Smooth muscle cell (in vitro differentiated cells): ENCODE measurements at regions not wholly inside any gene's neighbourhood (a gene's known extent, or its start where the extent isn't known, plus 50 kb on each side); places are given as distances from the start of the nearest gene placed in this dataset.

ENCODE experiments used
- DNase-seq: peaks from one replicate; lab custom pipeline; 2025; ENCODE audit not compliant: unreplicated experiment; lab: John Stamatoyannopoulos, UW
- H2AFZ ChIP-seq: fragments of 200-600 bp; sonication (generic); 2 replicates; pipeline ENCODE4 v1.6.0; 2016; ENCODE audit warnings: antibody characterized with exemption, low read depth, mild to moderate bottlenecking
- H3F3A ChIP-seq: fragments of 200-600 bp; sonication (generic); 2 replicates; pipeline ENCODE4 v1.6.0; 2017; ENCODE audit warnings: antibody characterized with exemption, low read depth
- H3K27ac ChIP-seq: fragments of 200-600 bp; sonication (generic); 2 replicates; pipeline ENCODE4 v1.5.1; 2016; ENCODE audit warnings: low read depth, mild to moderate bottlenecking
- H3K27me3 ChIP-seq: fragments of 200-600 bp; sonication (generic); 2 replicates; pipeline ENCODE4 v1.6.1; 2016; ENCODE audit warnings: low read depth, mild to moderate bottlenecking
- H3K36me3 ChIP-seq: fragments of 200-600 bp; sonication (generic); 2 replicates; pipeline ENCODE4 v1.5.1; 2016; ENCODE audit warnings: low read depth
- H3K4me1 ChIP-seq: fragments of 200-600 bp; sonication (generic); 2 replicates; pipeline ENCODE4 v1.5.1; 2016; ENCODE audit warnings: low read depth
- H3K4me2 ChIP-seq: fragments of 200-600 bp; sonication (generic); 2 replicates; pipeline ENCODE4 v1.6.0; 2016; ENCODE audit warnings: mild to moderate bottlenecking
- H3K4me3 ChIP-seq: fragments of 200-600 bp; sonication (generic); 2 replicates; pipeline ENCODE4 v1.5.1; 2016; ENCODE audit warnings: mild to moderate bottlenecking
- H3K79me2 ChIP-seq: fragments of 200-600 bp; sonication (generic); 2 replicates; pipeline ENCODE4 v1.6.0; 2016; ENCODE audit warnings: low read depth, mild to moderate bottlenecking
- H3K9ac ChIP-seq: fragments of 200-600 bp; sonication (generic); 2 replicates; pipeline ENCODE4 v1.6.0; 2016; ENCODE audit warnings: low read depth
- H3K9me3 ChIP-seq: fragments of 200-600 bp; sonication (generic); replicated peaks from 2 replicates; pipeline ENCODE4 v1.5.1; 2016; ENCODE audit warnings: low read depth
- H4K20me1 ChIP-seq: fragments of 200-600 bp; sonication (generic); 2 replicates; pipeline ENCODE4 v1.6.0; 2016; ENCODE audit warnings: low read depth
- WGBS: methylation state at CpG from one replicate; pipeline ENCODE4 v1.1.7; 2016; ENCODE audit warnings: low lambda C conversion rate; 5-methylcytosine and 5-hydroxymethylcytosine counted together
- TF ChIP-seq, protein P1 (sequence below): fragments of 200-600 bp; sonication (generic); IDR thresholded peaks from 2 replicates; pipeline ENCODE4 v1.5.1; 2017; ENCODE audit warnings: borderline replicate concordance, mild to moderate bottlenecking, antibody characterized with exemption; ENCODE audit not compliant: insufficient read depth, poor library complexity, severe bottlenecking

DNA sequence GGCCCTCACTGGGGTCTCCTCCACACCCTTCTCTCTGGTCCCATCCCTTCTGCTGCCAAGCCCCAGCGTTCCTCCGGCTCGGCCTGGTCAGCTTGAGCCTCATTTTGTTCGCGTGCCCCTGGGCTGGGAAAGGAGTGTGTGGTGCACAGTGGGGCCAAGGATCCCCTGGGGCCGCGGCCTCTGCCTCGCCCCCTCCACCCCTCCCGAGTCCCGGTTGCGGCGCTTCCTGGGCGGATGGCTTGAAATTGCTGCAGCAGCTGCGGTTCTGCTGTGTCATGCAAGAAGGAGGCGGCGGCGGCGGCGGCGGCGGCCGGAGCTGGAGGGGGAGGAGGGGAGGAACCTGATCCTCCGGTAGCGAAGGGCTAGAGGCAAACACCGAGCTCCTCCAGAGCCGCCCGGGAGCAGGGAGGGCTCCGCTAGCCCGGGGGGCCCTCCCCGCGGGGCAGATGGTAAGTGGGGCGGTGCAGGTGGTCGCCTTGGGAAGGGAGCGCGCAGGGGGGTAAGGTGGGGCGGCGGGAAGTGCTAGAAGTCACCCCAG lies 217.8 kb upstream of the MKLN1 start:
- H3K9me3 ChIP-seq: no peaks in the 10 kb centered on the region
- no peaks in the 10 kb centered on the region for H3K79me2 ChIP-seq
- peaks cover 28% of the 10 kb centered on the region for H3K4me1 ChIP-seq

DNA sequence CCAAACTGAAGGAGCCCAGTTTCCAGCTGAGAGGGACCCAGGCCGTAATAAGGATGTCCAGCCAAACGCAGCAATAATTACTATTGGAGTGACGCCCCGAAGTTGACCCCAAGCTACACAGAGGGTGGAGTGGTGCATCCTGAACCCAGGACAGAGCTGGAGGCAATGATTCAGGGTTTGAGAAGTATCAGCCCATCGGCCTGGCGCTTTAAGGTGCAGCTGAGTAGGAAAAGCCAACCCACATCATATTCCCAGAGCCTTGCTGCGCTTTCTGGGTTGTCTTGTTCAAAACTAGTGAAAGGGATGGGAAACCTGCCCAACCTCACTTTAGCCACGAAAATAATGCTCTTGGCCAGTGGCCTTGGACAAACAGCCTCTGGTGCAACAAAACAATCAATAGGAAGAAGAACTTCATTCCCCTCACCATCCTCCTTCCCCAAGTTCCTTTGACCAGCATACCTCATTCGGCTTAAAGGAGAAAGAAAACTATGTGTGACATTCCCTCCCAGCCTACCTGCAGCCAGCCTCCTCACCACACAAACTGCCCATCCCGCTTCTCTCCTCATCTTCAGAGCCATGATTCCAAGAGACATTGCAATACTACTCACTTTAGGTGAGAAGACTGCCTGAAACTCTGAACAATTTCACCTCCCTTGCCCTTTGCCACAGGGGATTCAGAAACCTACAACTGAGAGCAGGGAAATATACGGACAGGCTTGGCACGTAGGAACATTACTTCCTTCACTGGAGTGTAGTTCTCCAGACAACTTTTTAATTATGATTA lies 217.2 kb upstream of the MKLN1 start:
- TF ChIP-seq, protein P1, sequence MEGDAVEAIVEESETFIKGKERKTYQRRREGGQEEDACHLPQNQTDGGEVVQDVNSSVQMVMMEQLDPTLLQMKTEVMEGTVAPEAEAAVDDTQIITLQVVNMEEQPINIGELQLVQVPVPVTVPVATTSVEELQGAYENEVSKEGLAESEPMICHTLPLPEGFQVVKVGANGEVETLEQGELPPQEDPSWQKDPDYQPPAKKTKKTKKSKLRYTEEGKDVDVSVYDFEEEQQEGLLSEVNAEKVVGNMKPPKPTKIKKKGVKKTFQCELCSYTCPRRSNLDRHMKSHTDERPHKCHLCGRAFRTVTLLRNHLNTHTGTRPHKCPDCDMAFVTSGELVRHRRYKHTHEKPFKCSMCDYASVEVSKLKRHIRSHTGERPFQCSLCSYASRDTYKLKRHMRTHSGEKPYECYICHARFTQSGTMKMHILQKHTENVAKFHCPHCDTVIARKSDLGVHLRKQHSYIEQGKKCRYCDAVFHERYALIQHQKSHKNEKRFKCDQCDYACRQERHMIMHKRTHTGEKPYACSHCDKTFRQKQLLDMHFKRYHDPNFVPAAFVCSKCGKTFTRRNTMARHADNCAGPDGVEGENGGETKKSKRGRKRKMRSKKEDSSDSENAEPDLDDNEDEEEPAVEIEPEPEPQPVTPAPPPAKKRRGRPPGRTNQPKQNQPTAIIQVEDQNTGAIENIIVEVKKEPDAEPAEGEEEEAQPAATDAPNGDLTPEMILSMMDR: no peak
- Histone ChIP-seq H3K36me3 (no peaks in the 10 kb centered on the region), H3K27me3 (no peaks in the 10 kb centered on the region), H3K79me2 (no peaks in the 10 kb centered on the region), H3K4me1 (peaks cover 28% of the 10 kb centered on the region), H2AFZ (peak overlapping the region; percentile 88), H3K27ac (peak overlapping the region; percentile 88), H3K4me2 (peak overlapping the region; percentile 96), H3K4me3 (peak overlapping the region; percentile 62), H3F3A (peaks cover 12% of the 10 kb centered on the region), H3K9me3 (no peaks in the 10 kb centered on the region), H4K20me1 (peaks cover 1% of the 10 kb centered on the region), H3K9ac (peak overlapping the region; percentile 86)
- DNase-seq: no peak
- WGBS: 13% methylated on average over 12 of the region's 12 CpGs

More for the DNA sequence above, 217.8 kb upstream of the MKLN1 start:
- peak; percentile 39 for DNase-seq
- WGBS: 3% methylated on average over 17 of the region's 37 CpGs
- Histone ChIP-seq H4K20me1 (peaks cover 8% of the 10 kb centered on the region), H3K27me3 (no peaks in the 10 kb centered on the region), H3K4me2 (peak overlapping the region; percentile 96), H2AFZ (peak overlapping the region; percentile 88), H3K36me3 (no peaks in the 10 kb centered on the region), H3K9ac (peak overlapping the region; percentile 86), H3K27ac (peak overlapping the region; percentile 88), H3K4me3 (peak overlapping the region; percentile 62), H3F3A (peaks cover 14% of the 10 kb centered on the region)
- TF ChIP-seq, protein P1: no peak

DNA sequence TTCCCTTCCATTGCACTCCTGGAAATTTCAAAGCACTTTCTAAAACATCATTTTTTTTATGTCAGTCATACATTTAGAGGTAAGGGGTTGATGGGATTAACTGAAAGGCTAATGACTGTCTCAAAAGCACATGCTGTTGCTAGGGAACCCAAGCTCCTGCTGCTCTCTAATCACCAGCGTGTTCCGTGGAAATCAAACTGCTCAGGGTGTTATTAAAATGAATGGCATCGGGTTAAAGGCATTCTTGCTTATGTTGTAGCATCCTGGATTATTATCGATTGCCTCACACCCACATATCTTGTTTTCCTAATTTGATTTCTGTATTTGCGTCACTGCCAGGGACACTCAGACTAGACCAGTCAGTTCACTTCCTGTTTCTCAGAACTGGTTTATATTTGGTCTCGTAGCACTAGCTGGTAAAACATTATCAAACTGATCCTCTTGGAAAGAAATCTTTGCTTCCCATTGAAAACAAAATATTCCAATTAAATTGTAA lies 216.5 kb upstream of the MKLN1 start:
- Histone ChIP-seq H3K4me3 (peak overlapping the region; percentile 62), H3K27me3 (no peaks in the 10 kb centered on the region), H3K27ac (peak overlapping the region; percentile 88), H3K36me3 (no peaks in the 10 kb centered on the region), H3F3A (peaks cover 11% of the 10 kb centered on the region), H3K9ac (peak overlapping the region; percentile 86), H3K79me2 (no peaks in the 10 kb centered on the region), H3K4me1 (peaks cover 28% of the 10 kb centered on the region), H4K20me1 (no peaks in the 10 kb centered on the region), H3K9me3 (no peaks in the 10 kb centered on the region), H3K4me2 (peak overlapping the region; percentile 96), H2AFZ (peak overlapping the region; percentile 70)
- 12% methylated on average over 6 of the region's 6 CpGs for WGBS
- no peak for DNase-seq
- TF ChIP-seq, protein P1: no peak
